ENCODE measurements at regions not wholly inside any gene's neighbourhood (a gene's known extent, or its start where the extent isn't known, plus 50 kb on each side); places are given as distances from the start of the nearest gene placed in this dataset.
"Not testable (repeated sequence)": the region's sequence is repeated elsewhere in the genome, so short reads cannot be mapped to it uniquely, and the experiment has no call there.

DNA sequence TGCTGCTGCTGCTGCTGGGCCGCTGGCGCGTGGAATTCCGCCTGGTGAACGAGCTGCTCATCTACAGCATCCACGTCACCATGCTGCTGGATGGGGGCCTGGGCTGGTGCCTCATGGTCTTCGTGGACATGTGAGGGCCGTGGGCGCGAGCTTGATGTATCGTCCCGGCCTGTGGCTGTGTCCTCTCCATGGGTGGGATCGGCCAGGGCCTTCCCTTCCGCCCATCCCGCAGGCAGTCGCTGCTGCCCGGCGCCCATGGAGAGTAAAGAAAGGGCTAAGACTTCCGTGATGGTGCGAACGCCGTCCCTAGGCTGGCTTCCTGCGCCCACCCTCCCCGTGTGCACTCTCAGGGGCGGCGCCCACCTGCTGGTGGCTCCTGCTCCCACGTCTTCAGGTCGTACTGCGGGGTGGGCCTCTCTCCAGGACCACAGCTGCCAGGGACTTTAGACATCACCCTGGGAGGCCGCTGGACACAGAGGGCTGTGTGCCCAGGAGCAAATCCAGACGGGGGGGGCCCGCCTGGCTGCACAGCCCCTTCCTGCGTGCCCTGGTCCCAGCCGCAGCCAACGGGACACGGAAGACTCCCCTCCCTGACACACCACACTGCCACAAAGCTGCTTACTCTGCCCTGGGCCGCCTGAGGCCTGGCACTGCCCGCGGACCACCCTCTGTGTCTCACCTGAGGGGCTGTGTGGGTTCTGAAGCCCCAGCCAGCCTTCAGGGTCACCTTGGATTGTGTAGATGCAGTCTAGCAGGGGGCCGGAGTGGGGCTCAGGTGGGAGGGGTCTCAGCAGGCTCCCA, 167.5 kb downstream of the SEPTIN7 start:
- DNase-seq (ENCODE audit: low read depth in 4 of 4, low spot score in 2 of 4) = no peak

DNA sequence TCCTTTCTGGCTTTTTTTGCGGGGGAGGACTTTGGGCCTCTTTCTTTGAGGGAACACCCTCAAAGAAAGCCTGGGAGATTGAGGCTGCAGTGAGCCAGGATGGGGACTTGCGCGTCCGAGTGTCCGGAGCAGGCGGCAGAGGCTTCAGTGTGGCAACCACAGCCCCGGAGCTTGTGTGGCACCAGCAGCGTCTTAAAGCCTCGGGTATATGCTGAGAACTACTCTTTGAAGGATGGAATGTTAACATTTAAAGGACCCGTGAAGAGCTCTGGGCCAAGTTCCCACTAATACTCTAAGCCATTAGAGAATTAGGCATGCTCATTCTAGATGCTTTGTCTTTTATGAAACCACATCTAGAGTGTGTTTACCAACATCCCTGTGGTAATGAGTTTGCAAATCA, 168.2 kb downstream of the SEPTIN7 start:
- no peak for DNase-seq (ENCODE audit: low read depth in 4 of 4, low spot score in 2 of 4)

DNA sequence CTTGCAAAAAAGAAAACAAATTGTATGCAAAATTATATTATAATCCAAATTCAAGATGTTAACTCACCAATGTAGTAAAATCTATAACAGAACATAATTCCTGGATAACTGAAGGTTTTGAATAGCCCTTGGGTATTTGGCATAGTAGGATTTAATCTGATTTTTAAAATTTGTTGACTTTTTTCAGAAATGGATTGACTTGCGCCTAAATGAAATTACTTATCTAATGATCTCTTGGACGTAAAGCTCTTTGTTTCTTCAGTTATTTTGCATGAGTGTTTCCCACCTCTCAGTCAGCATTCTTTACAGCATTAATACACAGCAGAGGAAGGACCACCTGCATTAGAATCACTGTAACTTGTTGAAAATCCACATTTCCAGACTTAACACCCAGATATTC, 169.6 kb downstream of the SEPTIN7 start:
- no peak for DNase-seq (ENCODE audit: low read depth in 4 of 4, low spot score in 2 of 4)

DNA sequence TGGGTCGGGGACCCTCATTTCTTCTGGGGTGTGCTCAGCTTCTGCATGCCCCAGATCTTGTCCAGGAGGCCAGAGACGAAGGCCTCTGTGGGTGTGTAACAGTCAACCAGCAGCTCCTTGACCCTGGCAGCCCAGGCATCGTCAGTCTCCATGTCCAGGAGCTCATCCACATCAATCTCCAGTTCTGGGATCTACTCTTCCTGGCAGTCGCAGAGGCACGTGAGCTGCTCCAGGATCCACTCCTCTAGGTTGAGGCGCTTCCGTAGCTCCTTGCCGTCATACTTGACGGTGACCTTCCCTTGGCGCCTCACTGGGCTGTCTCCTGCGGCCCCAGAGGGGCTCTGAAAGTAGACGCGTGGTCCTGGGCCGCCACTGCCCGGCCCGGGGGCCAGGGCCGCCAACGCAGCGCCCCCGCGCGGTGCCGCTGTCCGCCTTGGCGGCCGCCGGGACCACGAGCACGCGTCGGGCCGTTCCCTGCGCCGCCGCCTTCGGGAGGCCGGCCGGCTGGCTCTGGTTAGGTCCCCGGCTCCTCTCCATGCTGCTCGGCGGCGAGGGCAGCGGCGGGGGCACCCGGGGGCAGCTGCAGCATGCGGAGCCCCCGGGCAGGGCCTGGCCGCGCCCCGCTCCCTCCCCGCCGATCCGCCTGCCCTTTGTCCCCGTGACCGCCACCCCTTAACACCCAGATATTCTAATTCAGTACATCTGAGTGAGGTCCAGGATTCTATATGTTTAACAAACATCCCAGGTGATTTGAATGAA, 170.5 kb downstream of the SEPTIN7 start:
- DNase-seq (ENCODE audit: low read depth in 4 of 4, low spot score in 2 of 4) = no peak

DNA sequence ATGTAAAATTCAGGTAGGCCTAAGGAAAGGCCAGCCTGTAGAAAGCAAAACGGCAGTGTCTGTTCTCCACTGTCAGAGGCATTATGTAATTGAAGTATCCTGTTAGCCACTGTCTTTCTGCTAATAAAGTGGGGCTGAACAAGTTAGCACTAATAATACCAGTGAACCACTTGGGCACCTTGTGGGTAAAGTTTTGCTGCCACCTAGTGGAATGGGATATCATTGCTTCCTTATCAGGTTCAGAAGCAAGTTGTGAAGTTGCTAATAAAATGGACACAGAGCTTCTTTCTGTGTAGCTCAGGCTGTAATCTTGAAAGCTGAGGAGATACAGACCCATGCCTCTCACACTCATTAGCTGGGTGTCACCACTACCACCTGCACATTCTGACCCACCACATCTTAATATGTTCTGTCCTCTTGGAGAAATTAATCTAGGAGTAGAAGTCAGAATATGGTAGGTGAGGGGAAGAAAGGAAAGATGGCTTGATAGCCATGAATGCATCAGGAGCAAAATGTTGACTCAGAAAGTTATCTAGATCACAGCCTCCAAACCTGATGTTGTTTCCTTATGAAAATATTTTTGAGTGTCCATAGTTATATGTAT, 175.1 kb downstream of the SEPTIN7 start:
- peak in 3 of 4 donors; percentile 54 to 68 (median 57) for DNase-seq (ENCODE audit: low read depth in 4 of 4, low spot score in 2 of 4)

DNA sequence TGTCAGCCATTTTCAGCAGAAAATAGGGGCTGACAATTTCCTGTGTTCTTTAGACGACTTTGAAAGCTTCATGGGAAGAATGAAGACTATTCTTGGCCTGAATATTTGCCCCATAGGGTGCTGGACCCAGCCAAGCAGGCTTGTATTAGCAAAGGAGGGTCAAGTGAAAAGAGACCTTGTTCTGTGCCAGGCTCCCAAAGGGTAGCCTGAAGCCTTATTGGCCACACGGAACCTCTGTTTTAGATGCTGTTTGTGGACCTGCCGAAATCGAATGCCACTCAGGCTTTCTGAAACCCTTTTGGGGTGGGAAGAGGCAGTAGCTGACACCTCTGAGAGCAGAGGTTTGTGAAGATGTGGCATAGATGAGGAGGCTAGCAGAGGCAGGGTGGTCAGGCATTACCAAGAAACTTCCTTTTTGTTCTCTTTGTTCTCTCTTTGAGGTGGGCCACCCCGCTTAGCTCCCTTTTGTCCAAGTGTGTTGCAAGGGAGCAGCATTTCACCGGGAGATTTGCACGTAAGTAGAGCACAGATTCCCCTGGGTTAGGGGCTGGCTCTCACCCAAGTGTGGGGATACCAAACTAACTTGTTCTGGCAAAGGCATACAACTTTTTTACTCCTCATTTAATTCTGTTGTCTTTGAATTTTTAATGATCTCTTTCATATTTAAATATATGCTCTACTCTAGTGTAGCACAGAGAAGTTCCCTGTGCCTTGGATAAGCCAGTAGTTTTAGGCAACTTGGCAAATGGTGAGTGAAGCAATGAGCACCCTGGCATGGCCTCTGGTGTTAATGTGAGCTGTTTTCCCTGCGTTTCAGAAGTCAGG, 174.0 kb upstream of the EEPD1 start:
- DNase-seq (ENCODE audit: low read depth in 4 of 4, low spot score in 2 of 4) = not testable (repeated sequence)

DNA sequence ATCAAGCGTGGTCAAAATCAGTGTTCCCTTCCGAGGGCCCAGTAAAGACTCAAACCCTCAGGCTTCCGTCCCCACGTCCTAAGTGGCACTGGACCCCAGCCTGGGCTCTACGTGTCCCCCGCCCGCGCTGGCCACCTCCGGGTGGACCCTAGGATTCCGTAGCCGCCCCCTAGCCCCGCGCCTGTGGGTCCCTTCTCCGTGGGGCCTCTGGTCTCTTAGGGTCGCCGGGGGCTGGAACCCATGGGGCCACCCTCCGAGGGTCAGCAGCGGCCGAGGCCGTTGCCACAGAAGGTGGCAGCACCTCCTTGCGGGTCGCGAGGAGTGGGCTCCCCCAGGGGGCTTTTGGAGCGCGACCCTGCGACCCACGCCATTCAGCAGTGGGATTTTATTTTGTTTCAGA, 170.5 kb upstream of the EEPD1 start:
- DNase-seq (ENCODE audit: low read depth in 4 of 4, low spot score in 2 of 4) = no peak

DNA sequence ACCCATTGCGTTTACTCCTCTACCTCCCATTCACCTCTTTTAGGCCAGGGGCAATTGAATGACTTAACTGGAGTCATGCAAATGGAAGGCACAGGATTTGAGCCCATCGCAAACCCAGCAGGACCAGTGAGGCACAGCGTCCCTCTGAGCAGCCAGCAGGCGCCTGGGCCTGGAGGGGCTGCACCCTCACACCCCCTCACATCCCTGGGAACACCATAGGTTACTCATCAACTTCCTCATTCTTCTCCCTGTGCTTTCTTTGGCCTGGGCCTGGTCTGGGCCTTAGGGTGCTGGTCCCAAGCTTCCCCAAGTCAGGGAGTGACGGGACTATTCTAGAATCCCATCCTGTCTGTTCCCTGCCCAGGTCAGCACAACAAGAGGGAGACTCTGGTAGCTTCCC, 169.4 kb upstream of the EEPD1 start:
- no peak for DNase-seq (ENCODE audit: low read depth in 4 of 4, low spot score in 2 of 4)

DNA sequence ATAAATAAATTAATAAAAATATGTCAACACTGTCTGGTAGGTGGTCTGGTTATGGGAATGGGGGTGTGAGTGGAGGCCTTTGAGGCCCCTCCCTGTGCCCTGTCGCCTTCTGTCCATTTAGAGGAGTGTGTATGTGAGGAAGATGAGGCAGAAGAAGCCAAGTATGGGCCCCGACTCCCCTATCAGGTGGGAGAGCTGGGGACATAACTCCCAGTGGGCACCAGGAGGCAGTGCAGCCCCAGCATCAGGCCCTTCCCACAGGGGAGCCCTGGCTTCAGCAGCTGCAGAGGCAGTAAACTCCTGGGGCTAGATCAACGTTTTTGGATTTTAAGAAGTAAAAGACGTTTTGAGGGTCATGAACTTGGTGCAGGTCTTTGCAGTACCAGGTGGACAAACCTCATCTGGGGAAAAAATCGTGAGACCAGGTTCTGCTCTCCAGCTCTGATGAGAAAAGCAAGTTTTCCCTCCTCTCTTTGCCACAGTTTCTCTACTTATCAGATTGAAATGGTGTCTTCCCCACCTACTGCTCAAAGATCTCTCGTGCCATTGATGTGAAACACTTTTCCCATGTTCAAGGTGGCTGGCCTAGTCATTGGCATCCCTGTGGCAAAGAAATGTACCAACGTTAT, 167.8 kb upstream of the EEPD1 start:
- peak in 3 of 4 donors; percentile 28 to 44 (median 37) for DNase-seq (ENCODE audit: low read depth in 4 of 4, low spot score in 2 of 4)

DNA sequence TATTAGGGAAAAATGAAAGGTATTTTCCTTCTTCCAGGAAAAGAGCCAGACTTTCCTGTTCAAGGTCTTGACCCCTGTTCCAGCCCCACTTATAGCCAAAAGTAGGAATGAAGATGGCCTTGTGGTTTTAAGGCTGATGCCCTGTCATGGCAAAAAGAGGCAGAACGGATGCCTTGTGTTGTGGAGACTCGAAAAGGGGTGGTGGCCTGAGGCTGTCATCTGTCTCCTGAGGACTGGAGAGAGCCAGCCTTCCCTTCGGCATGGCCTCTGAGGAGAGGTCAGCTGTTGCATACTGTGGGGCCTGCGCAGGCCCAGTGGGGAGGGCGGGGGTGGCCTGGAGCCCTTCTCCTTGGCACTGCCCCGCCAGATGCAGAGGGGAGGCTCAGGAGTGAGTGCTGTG, 166.0 kb upstream of the EEPD1 start:
- DNase-seq (ENCODE audit: low read depth in 4 of 4, low spot score in 2 of 4) = no peak

DNA sequence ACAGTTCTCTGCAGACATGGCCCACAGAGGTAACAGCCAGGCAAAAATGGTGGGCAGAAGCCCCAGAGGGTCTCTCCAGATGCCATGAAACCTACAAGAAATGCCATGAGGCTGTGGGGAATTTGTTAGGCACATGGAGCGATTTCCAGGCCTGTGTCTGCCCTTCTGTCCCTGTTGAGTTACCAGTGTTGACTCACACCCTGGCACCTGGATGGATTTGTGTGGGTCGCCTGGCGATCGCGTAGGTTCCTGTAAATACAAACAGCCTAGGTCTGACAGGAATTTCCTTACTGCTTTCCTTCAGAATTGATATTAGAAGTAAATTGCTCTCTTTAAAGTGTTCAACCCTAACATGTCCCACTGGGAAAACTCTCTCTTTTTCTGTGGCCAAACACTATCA, 164.9 kb upstream of the EEPD1 start:
- DNase-seq (ENCODE audit: low read depth in 4 of 4, low spot score in 2 of 4) = no peak

DNA sequence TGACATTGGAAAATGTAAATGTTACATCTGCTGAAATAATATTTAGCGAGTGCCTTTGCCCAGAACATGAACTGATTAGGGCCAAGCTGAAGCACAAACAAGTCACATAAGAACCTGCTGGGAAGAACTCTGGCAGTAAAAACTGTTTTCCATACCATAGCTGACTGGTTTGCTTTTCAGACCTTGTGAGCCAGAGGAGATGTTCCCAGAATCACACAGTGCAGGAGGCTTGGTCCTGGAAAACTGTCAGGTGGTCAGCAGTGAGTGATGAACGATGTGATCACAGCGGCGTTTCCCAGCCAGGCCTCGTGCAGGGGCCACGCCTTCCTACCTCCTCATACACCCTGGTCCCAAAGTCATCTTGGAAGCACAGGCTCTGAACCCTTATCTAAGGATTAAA, 164.2 kb upstream of the EEPD1 start:
- DNase-seq (ENCODE audit: low read depth in 4 of 4, low spot score in 2 of 4) = no peak

DNA sequence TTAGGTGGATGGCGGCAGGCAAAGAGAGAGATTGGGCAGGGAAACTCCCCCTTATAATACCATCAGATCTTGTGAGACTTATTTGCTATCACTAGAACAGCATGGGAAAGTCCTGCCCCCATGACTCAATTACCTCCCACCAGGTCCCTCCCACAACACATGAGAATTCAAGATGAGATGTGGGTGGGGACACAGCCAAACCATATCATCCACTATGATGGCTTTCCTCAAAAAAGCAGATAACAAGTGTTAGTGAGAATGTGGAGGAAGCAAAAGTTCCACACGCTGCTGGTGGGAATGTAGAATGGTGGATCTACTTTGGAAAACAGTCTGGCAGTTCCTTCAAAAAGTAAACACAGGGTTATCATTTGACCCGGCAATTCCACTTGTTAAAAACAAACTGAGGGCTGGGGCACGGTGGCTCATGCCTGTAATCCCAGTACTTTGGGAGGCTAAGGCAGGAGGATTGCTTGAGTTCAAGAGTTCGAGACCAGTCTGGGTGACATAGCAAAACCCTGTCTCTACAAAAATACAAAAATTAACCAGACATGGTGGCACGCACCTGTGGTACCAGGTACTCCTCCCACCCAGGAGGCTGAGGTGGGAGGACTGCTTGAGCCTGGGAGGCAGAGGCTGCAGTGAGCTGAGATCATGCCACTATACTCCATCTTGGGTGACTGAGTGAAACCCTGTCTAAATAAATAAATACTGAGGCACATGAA, 161.4 kb upstream of the EEPD1 start:
- DNase-seq (ENCODE audit: low read depth in 4 of 4, low spot score in 2 of 4) = no peak

DNA sequence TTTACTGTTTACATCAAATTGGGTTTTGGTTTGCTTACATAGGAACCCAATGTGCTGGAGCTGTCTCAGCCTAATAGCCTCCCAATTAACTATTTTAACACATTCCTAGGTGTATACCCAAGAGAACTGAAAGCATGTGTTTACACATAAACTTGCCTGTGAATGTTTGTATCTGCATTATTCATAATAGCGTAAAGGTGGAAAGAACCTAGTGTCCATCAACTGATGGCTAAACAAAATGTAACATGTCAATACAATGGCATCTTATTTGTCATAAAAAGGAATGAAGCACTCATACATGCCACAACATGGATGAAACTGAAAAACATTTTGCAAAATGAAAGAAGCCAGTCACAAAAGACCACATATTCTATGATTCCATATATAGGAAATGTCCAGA, 160.6 kb upstream of the EEPD1 start:
- DNase-seq (ENCODE audit: low read depth in 4 of 4, low spot score in 2 of 4) = no peak

DNA sequence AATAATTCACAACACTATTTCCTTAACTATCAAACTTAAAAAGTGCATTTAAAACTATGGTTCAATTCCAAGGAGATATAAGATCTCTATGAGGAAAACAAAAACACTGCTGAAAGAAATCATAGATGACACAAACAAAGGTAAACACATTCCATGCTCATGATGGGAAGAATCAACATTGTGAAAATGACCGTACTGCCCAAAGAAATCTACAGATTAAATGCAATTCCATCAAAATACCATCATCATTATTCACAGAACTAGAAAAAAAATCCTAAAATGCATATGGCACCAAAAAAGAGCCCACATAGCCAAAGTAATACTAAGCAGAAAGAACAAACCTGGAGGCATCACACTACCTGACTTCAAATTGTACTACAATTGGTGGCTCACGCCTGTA, 159.9 kb upstream of the EEPD1 start:
- DNase-seq (ENCODE audit: low read depth in 4 of 4, low spot score in 2 of 4) = no peak

DNA sequence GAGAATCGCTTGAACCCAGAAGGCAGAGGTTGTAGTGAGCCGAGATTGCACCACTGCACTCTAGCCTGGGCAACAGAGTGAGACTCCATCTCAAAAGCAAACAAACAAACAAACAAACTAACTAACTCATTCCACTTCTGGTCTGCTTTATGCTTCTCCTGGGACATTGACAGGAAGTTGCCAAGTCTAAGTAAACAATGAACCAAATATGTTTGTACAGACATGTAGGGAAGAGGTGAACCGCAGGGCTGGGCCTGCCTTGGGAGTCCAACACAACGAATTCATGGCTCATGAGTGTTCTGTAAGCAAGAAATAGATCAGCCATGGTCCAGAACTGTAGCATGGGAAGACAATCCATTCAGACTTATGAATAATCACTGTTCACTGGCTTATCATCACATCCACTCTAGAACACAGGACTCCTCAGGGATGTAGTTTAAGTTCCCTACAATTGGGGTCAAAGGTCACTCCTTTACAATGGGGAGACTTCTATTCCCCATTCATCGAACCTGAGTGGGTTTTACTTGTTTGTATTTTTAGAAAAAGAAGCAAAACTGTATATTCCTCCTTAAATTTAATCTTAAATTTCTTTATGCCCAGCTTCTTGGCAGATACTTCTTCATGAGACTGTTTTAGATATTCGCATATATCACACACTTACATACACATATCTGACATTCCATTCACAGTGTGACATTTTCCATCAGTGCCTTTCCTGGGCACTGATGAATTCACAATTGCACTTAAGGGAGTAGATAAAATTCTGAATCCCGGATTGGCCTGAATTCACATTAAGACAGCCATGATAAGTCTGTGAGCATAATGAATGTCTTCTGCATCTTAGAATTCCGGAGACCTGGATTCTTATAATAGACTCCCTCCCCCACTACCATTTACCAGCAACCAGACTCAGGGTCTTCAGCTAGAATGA, 159.1 kb upstream of the EEPD1 start:
- no peak for DNase-seq (ENCODE audit: low read depth in 4 of 4, low spot score in 2 of 4)

DNA sequence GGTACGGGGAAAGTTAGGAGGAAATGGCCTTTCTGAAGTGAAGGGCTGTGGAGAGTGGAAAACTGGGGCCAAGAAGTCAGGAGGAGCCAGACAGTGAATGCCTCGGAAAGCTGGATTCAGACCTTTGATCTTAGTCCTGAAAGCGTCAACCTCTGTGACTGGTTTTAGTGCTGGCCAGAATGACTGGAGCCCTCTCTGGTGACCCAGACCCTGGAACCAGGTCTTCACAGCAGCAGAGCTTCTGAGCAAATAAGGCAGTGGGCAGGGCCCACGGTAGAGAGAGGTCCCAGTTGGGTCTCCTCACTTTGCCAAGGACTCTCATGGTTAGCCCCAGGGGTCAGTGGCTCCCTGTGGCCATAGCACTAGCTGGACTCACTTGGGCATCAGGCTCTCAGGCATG, 157.7 kb upstream of the EEPD1 start:
- DNase-seq (ENCODE audit: low read depth in 4 of 4, low spot score in 2 of 4) = no peak

DNA sequence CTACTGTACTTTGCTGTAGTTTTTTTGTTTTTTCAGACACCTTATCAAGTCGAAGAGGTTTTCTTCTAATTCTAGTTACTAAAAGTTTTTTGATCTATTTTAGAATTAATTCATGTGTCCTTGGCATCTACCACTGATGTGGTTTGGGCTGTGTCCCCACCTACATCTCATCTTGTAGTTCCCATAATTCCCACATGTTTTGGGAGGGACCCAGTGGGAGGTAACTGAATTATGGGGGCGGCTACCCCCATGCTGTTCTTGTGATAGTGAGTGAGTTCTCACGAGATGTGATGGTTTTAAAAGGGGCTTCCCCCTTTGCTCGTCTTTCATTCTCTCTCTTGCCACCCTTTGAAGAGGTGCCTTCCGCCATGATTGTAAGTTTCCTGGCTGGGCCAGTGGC, 154.6 kb upstream of the EEPD1 start:
- DNase-seq (ENCODE audit: low read depth in 4 of 4, low spot score in 2 of 4) = no peak

DNA sequence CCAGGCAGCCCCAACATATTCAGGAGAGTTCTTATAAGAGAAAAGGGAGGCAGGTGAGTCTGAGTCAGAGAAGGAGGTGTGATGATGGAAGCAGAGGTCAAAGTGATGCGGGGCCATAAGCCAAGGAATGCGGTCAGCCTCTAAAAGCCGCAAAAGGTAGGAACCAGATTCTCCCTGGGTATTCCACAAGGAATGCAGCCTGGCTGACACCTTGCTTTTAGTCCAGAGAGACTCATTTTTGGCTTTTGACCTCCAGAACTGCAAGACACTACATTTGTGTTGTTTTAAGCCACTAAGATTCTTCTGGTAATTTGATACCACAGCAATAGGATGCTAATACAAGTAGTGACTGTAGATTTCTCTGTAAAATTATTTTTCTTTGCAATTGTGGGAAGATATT, 151.5 kb upstream of the EEPD1 start:
- DNase-seq (ENCODE audit: low read depth in 4 of 4, low spot score in 2 of 4) = no peak

All from left renal cortex interstitium (tissue), 4 donors.